NAMALWA (cell line): ENCODE measurements at regions not wholly inside any gene's neighbourhood (a gene's known extent, or its start where the extent isn't known, plus 50 kb on each side); places are given as distances from the start of the nearest gene placed in this dataset.
"Not testable (repeated sequence)": the region's sequence is repeated elsewhere in the genome, so short reads cannot be mapped to it uniquely, and the experiment has no call there.

Source experiments
- DNase-seq: peaks from one replicate; pipeline ENCODE4 v3.0.0-alpha.2; 2015; ENCODE audit warnings: low spot score

DNA sequence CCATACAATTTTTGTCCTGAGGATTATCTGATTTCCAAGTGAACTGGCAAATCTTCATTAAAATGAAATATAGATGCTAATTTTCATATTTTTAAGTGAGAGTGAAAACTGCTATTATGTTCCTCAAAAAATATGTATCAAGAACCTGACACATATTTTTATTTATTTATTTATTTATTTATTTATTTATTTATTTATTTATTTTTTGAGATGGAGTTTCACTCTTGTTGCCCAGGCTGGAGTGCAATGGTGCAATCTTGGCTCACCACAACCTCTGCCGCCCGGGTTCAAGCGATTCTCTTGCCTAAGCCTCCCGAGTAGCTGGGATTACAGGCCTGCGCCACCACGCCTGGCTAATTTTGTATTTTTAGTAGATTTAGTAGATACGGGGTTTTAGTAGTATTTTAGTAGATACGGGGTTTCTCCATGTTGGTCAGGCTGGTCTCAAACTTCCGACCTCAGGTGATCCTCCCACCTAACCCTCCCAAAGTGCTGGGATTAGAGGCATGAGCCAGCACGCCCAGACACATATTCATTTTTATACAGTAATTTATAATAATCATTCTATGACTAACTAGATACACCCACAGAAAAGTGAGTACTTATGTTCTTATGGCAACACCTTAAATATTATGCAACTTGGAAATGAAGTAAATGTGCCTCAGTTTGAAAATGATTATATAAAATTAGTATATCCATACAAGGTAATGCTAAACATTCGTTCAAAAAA is 248.3 kb downstream of the CDH7 start:
- DNase-seq, result not testable (repeated sequence)

DNA sequence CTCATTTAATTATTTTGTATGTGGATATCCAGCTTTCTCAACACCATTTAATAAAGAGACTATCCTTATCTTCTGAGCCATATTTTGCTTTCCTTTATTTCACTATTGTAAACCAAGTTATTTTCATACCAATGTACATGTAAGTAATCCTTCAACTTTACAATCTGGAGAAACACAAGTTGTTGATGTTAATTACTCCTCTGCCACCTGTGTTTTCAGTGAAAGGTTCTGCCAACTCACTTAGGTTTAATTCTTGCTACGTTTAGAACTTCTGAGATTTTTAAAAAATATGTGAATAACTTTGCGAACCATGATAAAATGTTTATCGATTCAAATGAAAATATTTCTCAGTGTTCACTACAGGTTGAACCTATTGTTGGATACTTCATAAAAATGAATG is 244.4 kb downstream of the CDH7 start:
- no peak for DNase-seq

DNA sequence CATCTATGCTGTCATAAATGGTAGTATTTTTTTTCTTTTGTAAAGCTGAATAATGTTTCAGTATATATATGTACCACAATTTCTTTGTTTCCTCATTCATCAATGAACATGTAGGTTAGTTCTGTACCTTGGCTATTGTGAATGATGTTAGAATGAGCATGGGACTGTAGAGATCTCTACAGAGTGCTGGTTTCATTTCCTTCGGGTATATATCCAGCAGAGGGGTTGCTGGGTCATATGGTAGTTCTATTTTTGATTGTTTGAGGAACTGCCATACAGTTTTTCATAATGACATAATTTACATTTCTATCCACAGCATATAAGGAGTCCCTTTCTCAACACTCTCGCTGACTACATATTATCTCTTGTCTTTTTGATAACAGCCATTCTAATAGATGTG is 243.5 kb downstream of the CDH7 start:
- DNase-seq, result peak; percentile 6

DNA sequence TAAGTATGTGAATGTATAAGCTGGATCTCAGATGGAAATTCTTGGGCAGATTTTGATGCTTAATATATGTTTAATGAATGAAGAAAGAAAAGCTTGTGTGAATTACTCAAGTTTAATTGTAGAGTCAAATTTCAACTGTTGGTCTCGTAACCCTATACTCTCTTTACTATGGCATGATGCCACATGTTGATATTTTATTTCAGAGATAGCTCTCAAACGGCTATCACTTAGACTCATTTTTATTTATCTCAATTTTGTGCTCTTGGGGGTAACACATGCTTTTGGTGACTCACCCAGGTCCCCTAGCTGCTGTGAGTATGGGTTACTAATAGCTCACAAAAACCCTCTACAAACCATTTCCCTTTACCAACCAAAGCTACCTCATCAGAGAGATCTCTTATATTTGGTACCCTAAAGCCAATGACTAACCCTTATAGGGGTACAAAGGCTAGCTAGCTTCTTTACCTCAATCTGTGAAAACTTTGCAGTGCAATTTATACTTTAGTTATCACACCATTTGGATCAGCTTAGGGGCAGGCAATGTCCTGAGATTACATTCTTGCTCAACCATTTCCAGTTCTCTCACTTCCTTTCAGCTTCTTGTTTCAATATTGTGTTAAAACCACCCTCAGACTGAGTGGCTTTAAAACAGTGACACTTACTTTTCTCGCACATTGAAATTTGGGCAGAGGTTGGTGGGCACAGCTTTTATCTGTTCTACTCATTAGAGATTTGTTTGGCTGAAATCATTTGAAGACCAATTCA is 240.3 kb downstream of the CDH7 start:
- no peak for DNase-seq

DNA sequence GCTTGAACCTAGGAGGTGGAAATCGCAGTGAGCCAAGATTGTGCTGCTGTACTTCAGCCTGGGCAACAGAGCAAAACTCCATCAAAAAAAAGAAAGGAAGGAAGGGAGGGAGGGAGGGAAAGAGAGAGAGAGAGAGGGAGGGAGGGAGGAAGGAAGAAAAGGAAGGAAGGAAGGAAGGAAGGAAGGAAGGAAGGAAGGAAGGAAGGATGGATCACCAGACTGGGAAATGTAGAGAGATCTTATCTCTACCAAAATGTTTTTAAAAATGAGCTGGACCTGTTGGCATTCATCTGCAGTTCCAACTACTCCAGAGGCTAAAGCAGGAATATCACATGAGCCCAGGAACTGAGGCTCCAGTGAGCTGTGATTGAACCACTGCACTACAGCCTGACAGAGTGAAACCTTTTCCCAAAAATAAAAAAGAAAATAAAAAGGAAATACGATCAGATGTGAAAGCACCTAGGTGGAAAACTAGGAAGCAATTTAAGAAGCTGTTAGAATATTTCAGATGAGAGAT is 239.4 kb downstream of the CDH7 start:
- DNase-seq, result no peak

DNA sequence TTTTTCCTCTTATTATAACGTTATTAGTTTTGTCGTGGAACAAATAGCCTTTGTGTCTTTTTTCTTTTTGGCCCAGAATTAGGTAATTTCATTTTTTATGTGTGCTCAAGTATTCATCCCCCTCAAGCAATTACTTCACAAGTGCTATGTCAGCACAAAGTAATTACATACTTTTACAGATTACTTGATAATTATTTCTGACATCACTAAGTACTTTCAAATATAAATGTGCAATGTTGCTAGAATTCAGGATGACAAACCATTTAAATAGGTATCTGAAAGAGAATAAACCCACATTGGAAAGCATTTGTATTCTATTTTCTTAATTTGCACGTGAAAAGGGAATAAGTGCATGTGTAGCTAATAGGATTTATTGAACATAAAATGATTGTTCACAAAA is 238.2 kb downstream of the CDH7 start:
- DNase-seq, result no peak

DNA sequence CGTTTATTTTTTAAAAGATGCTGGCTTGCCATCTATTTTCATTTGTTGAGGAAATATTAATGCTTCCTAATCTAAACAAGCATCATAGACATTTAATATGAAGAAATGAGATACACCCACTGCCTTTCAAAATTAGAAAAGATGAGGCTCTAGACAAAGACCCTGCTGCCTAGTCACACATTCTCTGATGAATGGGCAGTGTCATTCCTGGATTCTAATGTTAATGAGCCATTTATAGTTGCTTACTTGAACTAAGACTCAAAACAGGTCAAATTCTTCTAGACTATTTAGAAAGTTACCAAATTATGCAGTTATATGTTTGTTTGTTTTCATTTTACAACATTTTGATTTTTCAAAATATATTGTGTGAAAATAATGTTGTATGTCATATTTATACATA is 237.6 kb downstream of the CDH7 start:
- no peak for DNase-seq

DNA sequence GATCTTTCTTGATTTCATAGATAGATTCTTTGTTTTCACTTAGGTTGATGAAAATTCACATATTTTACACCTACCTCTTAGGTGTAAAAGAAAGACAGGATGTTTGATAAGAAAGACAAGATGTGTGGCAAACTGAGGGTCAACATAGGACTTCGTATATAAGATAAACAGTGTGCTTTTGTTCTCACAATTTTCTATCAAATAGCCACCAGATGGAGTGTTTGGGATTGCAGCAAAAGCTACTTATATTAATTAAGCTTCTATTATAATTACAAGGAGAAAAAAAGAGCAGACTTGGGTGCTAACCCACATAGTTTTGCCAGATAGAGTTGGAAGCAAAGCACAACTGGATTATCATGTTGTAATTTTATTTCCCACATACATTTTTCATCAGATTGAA is 232.9 kb downstream of the CDH7 start:
- DNase-seq, result peak; percentile 29

DNA sequence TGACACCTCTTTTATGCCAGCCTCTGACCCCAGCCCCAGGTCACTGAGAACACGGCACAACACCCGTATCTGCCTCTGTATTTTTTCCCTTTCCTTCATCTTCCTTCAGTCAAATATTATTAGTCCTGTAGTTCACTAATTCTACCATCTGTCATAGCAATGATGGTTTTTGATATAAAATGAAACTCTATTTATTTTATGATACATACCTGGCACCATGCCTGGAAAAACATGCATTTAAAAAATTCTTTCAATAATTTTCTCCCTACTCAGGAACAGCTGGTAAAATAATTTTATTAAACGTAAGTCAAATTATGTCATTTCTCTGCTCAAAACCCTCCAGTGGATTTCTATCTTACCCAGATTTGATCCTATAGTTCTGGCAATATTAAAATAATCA is 224.7 kb downstream of the CDH7 start:
- DNase-seq, result no peak

DNA sequence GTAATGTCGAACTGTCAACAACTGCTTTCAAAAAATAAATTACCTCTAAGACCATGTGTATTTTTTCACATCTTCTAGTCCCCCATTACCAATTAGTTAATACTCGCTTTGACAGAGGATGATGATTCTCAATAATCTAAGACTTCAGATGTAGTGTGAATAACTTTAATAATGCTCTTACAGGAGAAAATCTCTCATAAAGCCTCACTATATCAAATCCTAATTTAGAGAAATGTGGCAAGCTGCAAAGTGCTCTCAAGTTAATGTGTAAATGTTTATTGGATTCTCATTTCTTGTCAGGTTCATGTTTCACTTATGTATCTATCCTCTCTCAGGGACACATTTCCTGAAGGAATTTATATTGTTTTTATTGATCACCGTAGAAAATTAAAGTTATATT is 223.9 kb downstream of the CDH7 start:
- DNase-seq, result no peak

DNA sequence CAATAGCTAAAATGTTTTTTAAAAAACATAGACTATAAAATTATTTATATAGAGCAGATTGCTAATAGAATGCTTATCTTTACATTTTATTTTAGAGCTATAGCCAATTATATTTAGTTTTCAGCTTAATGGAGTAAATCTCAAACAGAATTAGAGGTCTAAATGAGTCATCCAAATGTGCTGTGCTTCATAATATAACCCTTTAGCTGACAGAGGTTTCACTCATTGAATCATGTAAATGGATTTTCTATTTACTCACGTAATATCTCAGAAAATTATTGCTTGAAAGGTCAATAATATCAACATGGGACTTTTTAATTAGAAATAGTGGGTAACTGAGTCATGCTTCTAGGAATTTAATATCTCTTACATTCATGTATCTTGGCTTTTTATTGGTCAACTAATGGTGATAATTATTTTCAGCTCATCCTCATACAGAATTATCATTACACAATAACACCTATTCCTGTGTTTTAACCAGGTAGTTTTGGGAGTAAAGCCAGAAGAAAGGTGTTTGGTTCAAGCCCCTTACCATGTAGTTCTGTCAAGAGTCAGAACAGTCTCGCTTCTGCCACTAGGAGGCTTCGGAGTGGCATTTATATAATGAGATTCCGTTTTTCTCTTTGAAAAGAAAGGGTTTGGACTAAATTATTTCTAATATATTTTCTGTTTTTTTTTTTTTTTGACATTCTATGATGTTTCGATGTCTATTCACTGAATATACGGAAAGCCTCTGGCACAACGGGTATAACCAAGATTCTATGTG is 217.6 kb downstream of the CDH7 start:
- peak; percentile 19 for DNase-seq

DNA sequence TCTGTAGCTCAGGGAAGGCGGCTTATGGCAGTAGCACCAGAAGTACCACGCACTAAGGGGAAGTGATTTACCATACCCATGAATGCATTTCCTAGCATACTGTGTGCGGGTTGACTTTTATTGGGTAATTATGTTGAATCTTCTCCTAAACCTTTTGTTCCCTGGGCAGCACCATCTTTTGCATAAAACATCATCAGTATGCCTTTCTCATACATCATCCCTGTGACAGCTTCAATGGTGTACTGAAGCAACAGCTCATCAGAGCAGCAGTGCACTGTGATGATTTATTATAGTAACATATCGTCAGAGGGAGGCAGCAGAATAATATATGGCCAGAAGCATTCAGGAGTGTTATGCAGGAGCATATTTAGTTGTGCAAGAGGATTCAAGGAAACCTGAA is 204.9 kb downstream of the CDH7 start:
- DNase-seq, result no peak

DNA sequence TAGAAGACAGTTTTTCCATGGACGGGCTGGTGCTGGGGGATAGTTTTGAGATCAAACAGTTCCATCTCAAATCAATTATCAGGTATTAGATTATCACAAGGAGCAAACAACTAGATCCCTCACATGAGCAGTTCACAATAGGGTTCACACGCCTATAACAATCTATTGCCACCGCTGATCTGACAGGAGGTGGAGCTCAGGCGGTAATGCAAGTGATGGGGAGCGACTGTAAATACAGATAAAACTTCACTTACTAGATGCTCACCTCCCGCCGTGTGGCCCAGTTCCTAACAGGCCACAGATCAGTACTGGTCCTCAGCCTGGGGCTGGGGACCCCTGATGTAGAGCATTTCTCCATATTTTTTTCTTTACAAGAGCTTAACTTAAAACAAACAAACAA is 203.6 kb downstream of the CDH7 start:
- no peak for DNase-seq

DNA sequence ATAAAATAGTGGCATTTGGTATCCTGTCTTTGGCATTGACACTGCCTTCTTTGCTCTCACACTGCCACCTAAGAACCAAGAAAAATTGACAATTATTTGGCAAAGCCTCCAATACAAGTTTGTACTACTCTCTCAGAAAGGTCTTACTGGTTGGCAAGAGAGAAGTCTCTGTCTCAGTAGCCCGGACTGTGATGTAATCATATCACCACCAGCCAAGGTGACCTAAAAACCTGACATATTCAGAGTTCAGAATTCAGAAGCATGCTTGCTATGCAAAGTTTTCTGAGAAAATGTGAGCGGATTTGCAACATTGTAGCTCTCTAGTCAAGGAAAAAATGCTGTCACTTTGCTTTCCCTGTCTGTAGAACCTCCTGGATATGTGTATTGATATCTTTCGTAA is 196.0 kb downstream of the CDH7 start:
- no peak for DNase-seq

DNA sequence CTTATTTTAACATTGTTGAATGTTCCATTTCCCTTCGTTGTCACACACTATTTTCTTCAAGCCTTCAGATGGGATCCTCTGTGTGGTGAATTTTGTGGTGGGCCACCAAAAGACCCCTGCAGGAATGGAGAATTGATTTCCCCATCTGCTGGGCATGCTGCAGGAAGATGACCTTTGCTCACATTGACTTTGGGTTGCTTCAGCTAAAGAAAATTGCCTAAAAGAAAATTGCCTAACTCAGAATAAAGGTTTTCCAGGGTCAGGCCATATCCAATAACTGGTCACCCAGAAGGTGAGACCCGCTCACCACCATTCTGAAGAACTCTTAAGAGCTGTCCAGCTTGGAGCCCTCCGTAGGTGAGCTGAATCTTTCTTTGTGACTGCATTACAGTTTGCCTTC is 192.5 kb downstream of the CDH7 start:
- no peak for DNase-seq

DNA sequence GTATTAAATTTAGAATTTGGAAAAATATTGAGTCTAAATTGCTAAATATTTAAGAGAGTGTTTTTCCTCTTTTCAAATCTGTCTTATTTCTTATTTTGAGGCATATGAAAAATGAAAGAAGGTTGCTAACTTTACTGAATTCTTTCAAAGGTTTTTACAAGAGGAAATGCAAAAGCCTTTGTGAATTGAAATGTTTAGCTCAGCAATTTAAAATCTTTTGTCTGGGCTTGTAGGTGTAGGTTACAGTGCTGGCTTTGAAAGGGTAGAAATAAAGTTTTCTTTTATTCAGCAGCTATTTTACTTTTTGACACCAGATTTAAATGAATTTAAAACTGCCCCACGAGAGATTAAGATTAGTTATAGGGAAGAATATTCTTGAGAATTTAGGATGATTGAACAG is 192.0 kb downstream of the CDH7 start:
- DNase-seq, result no peak

DNA sequence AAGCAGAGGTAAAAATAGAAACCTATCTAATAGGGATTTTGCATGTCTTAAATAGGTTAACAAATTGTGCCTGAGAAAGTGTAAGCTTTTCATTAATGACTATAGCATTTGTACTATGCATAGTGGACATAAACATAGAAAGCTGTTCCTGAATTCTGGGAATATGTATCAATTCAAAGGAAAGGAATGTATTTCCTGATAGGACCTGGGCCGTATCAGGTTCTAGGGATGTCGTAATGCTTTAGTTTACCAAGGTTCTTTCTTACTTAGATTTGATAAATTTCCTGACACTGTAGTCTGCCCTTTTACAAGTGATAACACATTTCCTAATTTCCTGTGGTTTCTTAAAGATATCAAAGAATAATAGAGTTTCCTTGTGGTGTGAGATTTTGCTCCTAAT is 191.3 kb downstream of the CDH7 start:
- no peak for DNase-seq

DNA sequence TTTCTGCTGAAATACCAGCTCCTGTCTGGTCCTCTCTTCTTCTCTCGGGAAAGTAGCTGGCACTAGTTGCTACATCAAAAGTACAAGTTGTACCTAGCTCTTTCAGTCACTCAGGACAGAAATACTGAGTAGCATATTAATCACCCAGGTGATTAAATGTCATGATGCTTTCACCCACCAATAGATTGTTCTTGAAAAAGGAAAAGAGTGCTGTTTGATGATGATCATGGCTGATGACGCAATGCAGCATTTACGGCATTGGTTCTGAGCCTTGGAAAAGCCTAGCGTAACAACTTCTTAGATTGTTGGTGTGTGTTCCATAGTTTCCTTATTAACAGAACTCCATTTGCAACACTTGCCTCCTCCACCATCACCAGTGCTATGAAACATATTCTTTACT is 190.7 kb downstream of the CDH7 start:
- DNase-seq, result no peak
